SH-SY5Y (cell line): ENCODE measurements at regions not wholly inside any gene's neighbourhood (a gene's known extent, or its start where the extent isn't known, plus 50 kb on each side); places are given as distances from the start of the nearest gene placed in this dataset.

Experiments used
- GATA2 ChIP-seq: IDR thresholded peaks from 2 replicates; pipeline ENCODE4 v1.6.1; 2011; ENCODE audit warnings: mild to moderate bottlenecking, low read depth, low read length
- GATA3 ChIP-seq: IDR thresholded peaks from 2 replicates; pipeline ENCODE4 v1.6.1; 2011; ENCODE audit warnings: low read depth, mild to moderate bottlenecking, low read length, moderate library complexity

- TF ChIP-seq GATA3 (no peak), GATA2 (no peak)
Observed at GRCh38 chr3:72068621-72069020, 283.7 kb upstream of the PROK2 start.
